ENCODE measurements at regions not wholly inside any gene's neighbourhood (a gene's known extent, or its start where the extent isn't known, plus 50 kb on each side); places are given as distances from the start of the nearest gene placed in this dataset.

GRCh38 chr3:56962922-56963321, 97.5 kb upstream of the SPATA12 start:
- no peaks in the 10 kb centered on the region for H3K79me1 ChIP-seq (ENCODE audit: low read depth in 1 of 2, low read length in 2 of 2)
- no peaks in the 10 kb centered on the region for H4K20me1 ChIP-seq (ENCODE audit: insufficient read depth, low read length)
- DNase-seq (no peak), ATAC-seq (ENCODE audit: low read depth) (no peak)
- no peak overlapping the region for H4K8ac ChIP-seq (ENCODE audit: low read depth in 2 of 2, low read length in 2 of 2)
- intact Hi-C loops (cut with micrococcal nuclease), result no loop called here
- H3K14ac ChIP-seq (replicated peaks; ENCODE audit: low read depth, low read length), result no peak overlapping the region
- ChIA-PET CTCF (no interaction called here), POLR2A (ENCODE audit: unreplicated experiment) (no interaction called here)
- H4K91ac ChIP-seq (ENCODE audit: insufficient read depth, low read depth, low read length), result no peak overlapping the region
- no peak overlapping the region for H3K4me2 ChIP-seq (ENCODE audit: low read depth, low read length)
- H2AK9ac ChIP-seq (replicated peaks; ENCODE audit: low read depth, low read length, poor library complexity), result no peak overlapping the region
- no TSS peak for BruUV-seq (replicated peaks)
- H2AFZ ChIP-seq (replicated peaks; ENCODE audit: low read length, poor library complexity), result no peak overlapping the region
- dilution Hi-C loops (cut with HindIII; ENCODE audit: low sequenced_read_pairs, unreplicated experiment), result no loop called here
- no peak overlapping the region for H3K4ac ChIP-seq (ENCODE audit: low read depth, low read length)
- H2AK5ac ChIP-seq (ENCODE audit: low read depth, low read length), result no peak overlapping the region
- in situ Hi-C loops (cut with MboI; ENCODE audit: low sequenced_read_pairs), result no loop called here
- H3K9me3 ChIP-seq (ENCODE audit: control insufficient read depth, insufficient read depth, low read length), result peaks cover 2% of the 10 kb centered on the region; the same call in 1 of the 2 replicates
- H2BK20ac ChIP-seq (ENCODE audit: low read depth, low read length), result no peak overlapping the region
- no peak overlapping the region for H3K9ac ChIP-seq (ENCODE audit: low read depth, low read length)
- no peaks in the 10 kb centered on the region; the same call in 1 of the 2 replicates for H3K27me3 ChIP-seq (ENCODE audit: control insufficient read depth, insufficient read depth, low read length)
- H3K9me1 ChIP-seq (ENCODE audit: insufficient read depth, low read length), result no peaks in the 10 kb centered on the region
- no peak overlapping the region for H2BK120ac ChIP-seq (ENCODE audit: low read depth, low read length)
- H3K18ac ChIP-seq (ENCODE audit: low read depth, low read length), result no peak overlapping the region
- no peak overlapping the region for H2BK15ac ChIP-seq (ENCODE audit: low read depth, low read length)
- no peak overlapping the region for H4K5ac ChIP-seq (ENCODE audit: low read depth, low read length)
- H3K56ac ChIP-seq (ENCODE audit: extremely low read depth, insufficient read depth, low read length), result no peak overlapping the region
- no peak overlapping the region for H2BK5ac ChIP-seq (ENCODE audit: low read depth, low read length, poor library complexity, severe bottlenecking)
- H3K4me1 ChIP-seq (ENCODE audit: control insufficient read depth, insufficient read depth, low read length), result no peaks in the 10 kb centered on the region
- no peaks in the 10 kb centered on the region for H3K36me3 ChIP-seq (ENCODE audit: control insufficient read depth, insufficient read depth, low read length)
- WGBS, 2 experiments (ENCODE audit: extremely low coverage in 2 of 2, insufficient read length in 1 of 2), result no CpG with 5 or more reads among the region's 2 CpGs
- no peak overlapping the region for H3K4me3 ChIP-seq (ENCODE audit: insufficient read depth, low read depth, low read length)
- TF ChIP-seq MAZ (IDR thresholded peaks at IDR 0.05; ENCODE audit: borderline replicate concordance, low read depth, low read length) (no peak), CEBPB (IDR thresholded peaks at IDR 0.05; ENCODE audit: low read depth, low read length) (no peak), RFX5 (IDR thresholded peaks at IDR 0.05; ENCODE audit: low read depth, low read length) (no peak), MXI1 (IDR thresholded peaks at IDR 0.05; ENCODE audit: borderline replicate concordance, low read depth, low read length) (no peak), ELK1 (IDR thresholded peaks at IDR 0.05; ENCODE audit: borderline replicate concordance, low read depth, low read length) (no peak), RCOR1 (IDR thresholded peaks at IDR 0.05; ENCODE audit: insufficient replicate concordance, low read length) (no peak), NFE2L2 (IDR thresholded peaks at IDR 0.05; ENCODE audit: low read depth, low read length) (no peak), BHLHE40 (IDR thresholded peaks at IDR 0.05; ENCODE audit: low read depth, low read length) (no peak), CHD1 (IDR thresholded peaks at IDR 0.05; ENCODE audit: low read depth, low read length) (no peak), POLR2A (IDR thresholded peaks at IDR 0.05; ENCODE audit: low read depth, low read length) (no peak)
- no peak overlapping the region for H3K27ac ChIP-seq (ENCODE audit: insufficient read depth, low read length)
- no peak overlapping the region for H3K23ac ChIP-seq (ENCODE audit: low read depth, low read length)
